Neural progenitor cell (in vitro differentiated cells): ENCODE measurements at regions not wholly inside any gene's neighbourhood (a gene's known extent, or its start where the extent isn't known, plus 50 kb on each side); places are given as distances from the start of the nearest gene placed in this dataset.

Source experiments
- DNase-seq: peaks from one replicate; pipeline ENCODE4 v3.0.0-alpha.2; 2016; ENCODE audit warnings: low spot score
- H2AFZ ChIP-seq: fragments of 200-600 bp; sonication (generic); replicated peaks from 2 replicates; pipeline ENCODE4 v1.6.1; 2016; ENCODE audit warnings: antibody characterized with exemption
- H3F3A ChIP-seq: fragments of 200-600 bp; sonication (generic); 2 replicates; pipeline ENCODE4 v1.6.1; 2016; ENCODE audit warnings: antibody characterized with exemption, low read depth
- H3K27ac ChIP-seq: fragments of 200-600 bp; sonication (generic); 2 replicates; pipeline ENCODE4 v1.5.1; 2016; ENCODE audit warnings: mild to moderate bottlenecking
- H3K27me3 ChIP-seq: fragments of 200-600 bp; sonication (generic); 2 replicates; pipeline ENCODE4 v1.6.1; 2016; ENCODE audit warnings: mild to moderate bottlenecking, moderate library complexity
- H3K36me3 ChIP-seq: fragments of 200-600 bp; sonication (generic); 2 replicates; pipeline ENCODE4 v1.5.1; 2016
- H3K4me1 ChIP-seq: fragments of 200-600 bp; sonication (generic); 2 replicates; pipeline ENCODE4 v1.6.1; 2016; ENCODE audit warnings: mixed run types
- H3K4me2 ChIP-seq: fragments of 200-600 bp; sonication (generic); 2 replicates; pipeline ENCODE4 v1.6.1; 2016
- H3K4me3 ChIP-seq: fragments of 200-600 bp; sonication (generic); 2 replicates; pipeline ENCODE4 v1.5.1; 2016
- H3K79me2 ChIP-seq: fragments of 200-600 bp; sonication (generic); 2 replicates; pipeline ENCODE4 v1.6.1; 2016; ENCODE audit warnings: low read depth
- H3K9ac ChIP-seq: fragments of 200-600 bp; sonication (generic); 2 replicates; pipeline ENCODE4 v1.6.1; 2016
- H3K9me3 ChIP-seq: fragments of 200-600 bp; sonication (generic); 2 replicates; pipeline ENCODE4 v1.5.1; 2016; ENCODE audit warnings: low read depth
- H4K20me1 ChIP-seq: fragments of 200-600 bp; sonication (generic); 2 replicates; pipeline ENCODE4 v1.6.1; 2016; ENCODE audit warnings: low read depth
- H3K27ac Mint-ChIP-seq: 3 replicates; pipeline ENCODE4 v1.8.0; 2021; ENCODE audit warnings: mixed read lengths
- H3K27me3 Mint-ChIP-seq: 2 replicates; pipeline ENCODE4 v1.8.0; 2022; ENCODE audit warnings: low read depth, mild to moderate bottlenecking, inconsistent platforms, moderate library complexity, mixed read lengths; ENCODE audit not compliant: insufficient read depth
- H3K36me3 Mint-ChIP-seq: 3 replicates; pipeline ENCODE4 v1.8.0; 2021; ENCODE audit warnings: mixed read lengths
- H3K4me1 Mint-ChIP-seq: 3 replicates; pipeline ENCODE4 v1.8.0; 2021; ENCODE audit warnings: mixed read lengths
- H3K4me3 Mint-ChIP-seq: 3 replicates; pipeline ENCODE4 v1.8.0; 2021; ENCODE audit warnings: mild to moderate bottlenecking, moderate library complexity, mixed read lengths
- H3K9me3 Mint-ChIP-seq: 3 replicates; pipeline ENCODE4 v1.8.0; 2020; ENCODE audit warnings: mixed read lengths
- EZH2 ChIP-seq: fragments of 200-600 bp; sonication (generic); IDR thresholded peaks from 2 replicates; pipeline ENCODE4 v1.6.1; 2017; ENCODE audit warnings: antibody characterized with exemption, mild to moderate bottlenecking, moderate library complexity
- EZH2phosphoT487 ChIP-seq: fragments of 200-600 bp; sonication (generic); IDR thresholded peaks from 2 replicates; pipeline ENCODE4 v1.6.1; 2017; ENCODE audit warnings: antibody characterized with exemption
- TF ChIP-seq, protein P1 (sequence below): fragments of 200-600 bp; sonication (generic); IDR thresholded peaks from 2 replicates; pipeline ENCODE4 v1.5.1; 2017; ENCODE audit warnings: antibody characterized with exemption, mild to moderate bottlenecking

DNA sequence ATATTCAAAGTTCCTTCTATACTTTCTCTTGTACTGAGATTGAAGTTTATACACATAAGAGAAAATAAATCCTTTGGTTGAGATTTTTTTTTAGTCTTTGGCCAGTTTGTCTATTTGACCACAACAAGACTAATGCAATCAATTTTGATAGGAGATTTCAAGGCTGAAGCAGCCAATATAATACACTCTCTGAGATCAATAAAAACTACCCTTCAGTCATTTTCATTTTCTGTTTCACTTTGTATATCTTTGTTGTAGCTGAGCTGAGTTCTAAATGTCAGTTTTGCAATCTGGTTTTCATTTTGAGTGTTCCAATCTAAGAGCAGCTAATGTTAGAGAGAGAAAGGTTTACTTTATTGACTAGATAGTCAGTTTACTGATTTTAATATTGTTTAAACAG, 623.8 kb upstream of the ROBO1 start:
- Mint-ChIP-seq H3K4me1 (no peaks in the 10 kb centered on the region), H3K4me3 (no peak overlapping the region), H3K36me3 (no peaks in the 10 kb centered on the region), H3K27ac (no peak overlapping the region), H3K27me3 (no peaks in the 10 kb centered on the region), H3K9me3 (no peaks in the 10 kb centered on the region)
- no peak for DNase-seq
- Histone ChIP-seq H3F3A (no peaks in the 10 kb centered on the region), H3K79me2 (no peaks in the 10 kb centered on the region), H2AFZ (no peak overlapping the region), H3K9me3 (no peaks in the 10 kb centered on the region), H3K36me3 (no peaks in the 10 kb centered on the region), H3K27me3 (no peaks in the 10 kb centered on the region), H3K27ac (no peak overlapping the region), H3K4me3 (no peak overlapping the region), H4K20me1 (no peaks in the 10 kb centered on the region), H3K4me1 (no peaks in the 10 kb centered on the region), H3K9ac (no peak overlapping the region), H3K4me2 (no peak overlapping the region)
- TF ChIP-seq, protein P1, sequence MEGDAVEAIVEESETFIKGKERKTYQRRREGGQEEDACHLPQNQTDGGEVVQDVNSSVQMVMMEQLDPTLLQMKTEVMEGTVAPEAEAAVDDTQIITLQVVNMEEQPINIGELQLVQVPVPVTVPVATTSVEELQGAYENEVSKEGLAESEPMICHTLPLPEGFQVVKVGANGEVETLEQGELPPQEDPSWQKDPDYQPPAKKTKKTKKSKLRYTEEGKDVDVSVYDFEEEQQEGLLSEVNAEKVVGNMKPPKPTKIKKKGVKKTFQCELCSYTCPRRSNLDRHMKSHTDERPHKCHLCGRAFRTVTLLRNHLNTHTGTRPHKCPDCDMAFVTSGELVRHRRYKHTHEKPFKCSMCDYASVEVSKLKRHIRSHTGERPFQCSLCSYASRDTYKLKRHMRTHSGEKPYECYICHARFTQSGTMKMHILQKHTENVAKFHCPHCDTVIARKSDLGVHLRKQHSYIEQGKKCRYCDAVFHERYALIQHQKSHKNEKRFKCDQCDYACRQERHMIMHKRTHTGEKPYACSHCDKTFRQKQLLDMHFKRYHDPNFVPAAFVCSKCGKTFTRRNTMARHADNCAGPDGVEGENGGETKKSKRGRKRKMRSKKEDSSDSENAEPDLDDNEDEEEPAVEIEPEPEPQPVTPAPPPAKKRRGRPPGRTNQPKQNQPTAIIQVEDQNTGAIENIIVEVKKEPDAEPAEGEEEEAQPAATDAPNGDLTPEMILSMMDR, result no peak
- TF ChIP-seq EZH2 (no peak), EZH2phosphoT487 (no peak)

- no peak overlapping the region for H3K9ac ChIP-seq
- H3K79me2 ChIP-seq, result no peaks in the 10 kb centered on the region
- Mint-ChIP-seq H3K27me3 (peaks cover 3% of the 10 kb centered on the region), H3K4me3 (no peak overlapping the region), H3K9me3 (peaks cover 14% of the 10 kb centered on the region), H3K36me3 (peaks cover 4% of the 10 kb centered on the region), H3K4me1 (no peaks in the 10 kb centered on the region), H3K27ac (no peak overlapping the region)
- no peak for DNase-seq
- H3K36me3 ChIP-seq, result no peaks in the 10 kb centered on the region
- H3K9me3 ChIP-seq, result peaks cover 9% of the 10 kb centered on the region
- H3K27me3 ChIP-seq, result no peaks in the 10 kb centered on the region
- H4K20me1 ChIP-seq, result no peaks in the 10 kb centered on the region
- no peak overlapping the region for H3K4me3 ChIP-seq
- H3F3A ChIP-seq, result no peaks in the 10 kb centered on the region
- H3K4me1 ChIP-seq, result peaks cover 8% of the 10 kb centered on the region
- H3K27ac ChIP-seq, result no peak overlapping the region
- TF ChIP-seq, protein P1, result no peak
- TF ChIP-seq EZH2 (no peak), EZH2phosphoT487 (no peak)
- peak overlapping the region; percentile 47 for H2AFZ ChIP-seq
- no peak overlapping the region for H3K4me2 ChIP-seq
These were observed 617.0 kb upstream of the ROBO1 start for GRCh38 chr3:80384811-80385210.

DNA sequence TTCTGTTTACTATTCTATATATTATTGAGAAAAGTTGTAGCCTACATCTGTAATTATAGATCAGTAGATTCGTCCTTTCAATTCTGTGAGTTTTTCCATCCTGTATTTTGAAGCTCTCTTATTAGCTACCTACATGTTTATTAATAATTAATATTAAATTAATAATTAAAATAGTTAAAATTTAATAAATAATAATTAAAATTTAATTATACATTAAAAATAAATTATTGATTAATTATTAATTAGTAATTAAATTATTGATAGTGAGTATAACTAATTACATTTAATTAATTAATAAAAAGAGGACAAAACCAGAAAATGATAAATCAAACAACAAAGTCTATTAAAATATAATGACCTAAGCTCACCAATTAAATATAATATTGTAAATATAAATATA, 606.6 kb upstream of the ROBO1 start:
- DNase-seq, result no peak
- Histone ChIP-seq H4K20me1 (no peaks in the 10 kb centered on the region), H3K9ac (no peak overlapping the region), H3F3A (no peaks in the 10 kb centered on the region), H3K79me2 (no peaks in the 10 kb centered on the region), H2AFZ (no peak overlapping the region), H3K9me3 (no peaks in the 10 kb centered on the region), H3K4me1 (no peaks in the 10 kb centered on the region), H3K36me3 (no peaks in the 10 kb centered on the region), H3K4me3 (no peak overlapping the region), H3K27me3 (no peaks in the 10 kb centered on the region), H3K4me2 (no peak overlapping the region), H3K27ac (no peak overlapping the region)
- TF ChIP-seq EZH2phosphoT487, result no peak
- no peak for TF ChIP-seq EZH2
- TF ChIP-seq, protein P1, result no peak
- H3K4me1 Mint-ChIP-seq, result no peaks in the 10 kb centered on the region
- H3K27me3 Mint-ChIP-seq, result peaks cover 4% of the 10 kb centered on the region
- no peak overlapping the region for H3K27ac Mint-ChIP-seq
- H3K36me3 Mint-ChIP-seq, result no peaks in the 10 kb centered on the region
- H3K4me3 Mint-ChIP-seq, result no peak overlapping the region
- H3K9me3 Mint-ChIP-seq, result no peaks in the 10 kb centered on the region
